Lung microvascular endothelial cell (primary cell): ENCODE measurements at regions not wholly inside any gene's neighbourhood (a gene's known extent, or its start where the extent isn't known, plus 50 kb on each side); places are given as distances from the start of the nearest gene placed in this dataset.

ENCODE experiments used
- DNase-seq, 2 donors: peaks; one replicate each; pipeline versions ENCODE4 v3.0.0 to v3.0.0-alpha.2; 2010; ENCODE audit warnings: low read depth in 2 of 2

DNA sequence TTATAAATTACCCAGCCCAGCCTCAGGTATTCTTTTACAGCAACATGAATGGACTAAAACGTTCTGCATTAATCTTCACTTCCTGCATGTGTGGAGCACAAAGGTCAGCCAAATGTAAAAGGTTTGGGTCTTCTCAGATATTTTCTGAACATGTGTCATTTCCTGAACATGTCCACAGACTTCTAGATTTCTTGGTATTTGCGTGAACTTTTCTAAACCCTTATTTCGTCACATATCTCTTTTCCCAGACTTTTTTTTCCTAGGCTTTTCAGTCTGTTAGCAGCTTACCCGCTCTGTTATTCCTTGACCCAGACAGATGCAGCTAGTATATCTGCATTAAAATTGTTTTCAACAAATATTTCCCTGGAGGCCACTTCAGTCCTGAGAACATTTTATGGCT, 57.3 kb upstream of the USP51 start:
- peak in 1 of 2 donors; percentile 76 for DNase-seq
